Trophoblast cell (in vitro differentiated cells and primary cell): ENCODE measurements at regions not wholly inside any gene's neighbourhood (a gene's known extent, or its start where the extent isn't known, plus 50 kb on each side); places are given as distances from the start of the nearest gene placed in this dataset.

Experiments used
- DNase-seq, 2 donors: peaks; one replicate each; pipeline ENCODE4 v3.0.0-alpha.2; 2016
- H2AFZ ChIP-seq: 2 replicates; pipeline ENCODE4 v1.6.1; 2013; ENCODE audit warnings: low read length, moderate library complexity, mild to moderate bottlenecking; ENCODE audit not compliant: insufficient read depth, poor library complexity
- H2AK5ac ChIP-seq: 2 replicates; pipeline ENCODE4 v1.6.1; 2013; ENCODE audit warnings: mild to moderate bottlenecking, low read length
- H2BK120ac ChIP-seq: 2 replicates; pipeline ENCODE4 v1.6.1; 2013; ENCODE audit warnings: low read length, mild to moderate bottlenecking, moderate library complexity; ENCODE audit not compliant: insufficient read depth, poor library complexity
- H2BK12ac ChIP-seq: 2 replicates; pipeline ENCODE4 v1.6.1; 2013; ENCODE audit warnings: mild to moderate bottlenecking, low read length, moderate library complexity
- H2BK5ac ChIP-seq: 2 replicates; pipeline ENCODE4 v1.6.1; 2013; ENCODE audit warnings: low read length, low read depth, moderate library complexity, mild to moderate bottlenecking; ENCODE audit not compliant: poor library complexity
- H3K14ac ChIP-seq: 2 replicates; pipeline ENCODE4 v1.6.1; 2013; ENCODE audit warnings: mild to moderate bottlenecking, low read length
- H3K18ac ChIP-seq: 2 replicates; pipeline ENCODE4 v1.6.1; 2013; ENCODE audit warnings: mild to moderate bottlenecking, low read length
- H3K23ac ChIP-seq: 2 replicates; pipeline ENCODE4 v1.6.1; 2013; ENCODE audit warnings: low read length
- H3K27ac ChIP-seq: 2 replicates; pipeline ENCODE4 v1.5.1; 2013; ENCODE audit warnings: low read depth, mild to moderate bottlenecking, inconsistent platforms, low read length, moderate library complexity
- H3K27me3 ChIP-seq: 2 replicates; pipeline ENCODE4 v1.6.1; 2013; ENCODE audit warnings: inconsistent platforms, mild to moderate bottlenecking, low read length, moderate library complexity; ENCODE audit not compliant: insufficient read depth
- H3K36me3 ChIP-seq, 2 experiments: 1 replicate in 1 of 2; 2 replicates in 1 of 2; pipeline ENCODE4 v1.6.1; 2013; ENCODE audit warnings: low read length in 2 of 2, mild to moderate bottlenecking in 2 of 2, moderate library complexity in 1 of 2; ENCODE audit not compliant: insufficient read depth in 2 of 2, control insufficient read depth in 1 of 2
- H3K4ac ChIP-seq: 2 replicates; pipeline ENCODE4 v1.6.1; 2013; ENCODE audit warnings: low read depth, mild to moderate bottlenecking, low read length, moderate library complexity
- H3K4me1 ChIP-seq, 2 experiments: 1 replicate in 1 of 2; 2 replicates in 1 of 2; pipeline ENCODE4 v1.6.1; 2013; ENCODE audit warnings: low read length in 2 of 2, mild to moderate bottlenecking in 2 of 2, moderate library complexity in 1 of 2; ENCODE audit not compliant: insufficient read depth in 2 of 2, control insufficient read depth in 1 of 2
- H3K4me2 ChIP-seq: 2 replicates; pipeline ENCODE4 v1.6.1; 2013; ENCODE audit warnings: inconsistent platforms, mild to moderate bottlenecking, low read length, moderate library complexity
- H3K4me3 ChIP-seq: 2 replicates; pipeline ENCODE4 v1.5.1; 2013; ENCODE audit warnings: mild to moderate bottlenecking, low read depth, low read length, inconsistent platforms
- H3K79me1 ChIP-seq: one replicate; pipeline ENCODE4 v1.6.1; 2013; ENCODE audit warnings: low read length
- H3K79me2 ChIP-seq: 2 replicates; pipeline ENCODE4 v1.6.1; 2013; ENCODE audit warnings: low read length, mild to moderate bottlenecking; ENCODE audit not compliant: control insufficient read depth, insufficient read depth, poor library complexity
- H3K9ac ChIP-seq: 2 replicates; pipeline ENCODE4 v1.6.1; 2013; ENCODE audit warnings: mild to moderate bottlenecking, low read length
- H3K9me3 ChIP-seq: 2 replicates; pipeline ENCODE4 v1.6.1; 2013; ENCODE audit warnings: low read depth, mild to moderate bottlenecking, control low read depth, inconsistent platforms, low read length; ENCODE audit not compliant: insufficient read depth
- H4K12ac ChIP-seq: 2 replicates; pipeline ENCODE4 v1.6.1; 2013; ENCODE audit warnings: low read depth, mild to moderate bottlenecking, low read length, moderate library complexity
- H4K8ac ChIP-seq: 2 replicates; pipeline ENCODE4 v1.6.1; 2013; ENCODE audit warnings: low read depth, mild to moderate bottlenecking, low read length, moderate library complexity
- H4K91ac ChIP-seq: one replicate; pipeline ENCODE4 v1.6.1; 2013; ENCODE audit warnings: low read depth, mild to moderate bottlenecking, low read length, moderate library complexity
- WGBS: extraction: QIAGEN DNeasy Blood & Tissue Kit; methylation state at CpG from one replicate; pipeline ENCODE4 v1.1.7; 2013; ENCODE audit warnings: missing lambda C conversion rate; ENCODE audit not compliant: insufficient read length, insufficient coverage; ENCODE audit errors: extremely low coverage; 5-methylcytosine and 5-hydroxymethylcytosine counted together

GRCh38 chr13:80166352-80166751 is 174.6 kb downstream of the SPRY2 start:
- Histone ChIP-seq H3K18ac (no peak overlapping the region), H3K36me3 (no peaks in the 10 kb centered on the region), H2AFZ (no peak overlapping the region), H2BK12ac (no peak overlapping the region), H3K79me2 (no peaks in the 10 kb centered on the region), H2AK5ac (no peak overlapping the region), H3K9ac (no peak overlapping the region), H3K4me3 (no peak overlapping the region), H2BK5ac (no peak overlapping the region), H3K23ac (no peak overlapping the region), H4K91ac (no peak overlapping the region), H3K27me3 (no peaks in the 10 kb centered on the region), H3K4ac (no peak overlapping the region), H3K27ac (no peak overlapping the region), H4K12ac (no peak overlapping the region), H4K8ac (no peak overlapping the region), H3K14ac (no peak overlapping the region), H2BK120ac (no peak overlapping the region), H3K79me1 (no peaks in the 10 kb centered on the region), H3K4me2 (no peak overlapping the region), H3K4me1 (peaks cover 2 to 4% of the 10 kb centered on the region in 2 experiments), H3K9me3 (no peaks in the 10 kb centered on the region)
- no peak for DNase-seq
- no CpG with 5 or more reads among the region's 5 CpGs for WGBS

GRCh38 chr13:80164462-80164861 is 176.5 kb downstream of the SPRY2 start:
- Histone ChIP-seq H4K91ac (no peak overlapping the region), H3K4me1 (peaks cover 0 to 2% of the 10 kb centered on the region in 2 experiments), H3K36me3 (no peaks in the 10 kb centered on the region), H2AK5ac (no peak overlapping the region), H3K4me3 (no peak overlapping the region), H2BK120ac (no peak overlapping the region), H3K4me2 (no peak overlapping the region), H4K8ac (no peak overlapping the region), H2BK5ac (no peak overlapping the region), H3K23ac (no peak overlapping the region), H3K18ac (no peak overlapping the region), H3K9ac (no peak overlapping the region), H3K79me1 (no peaks in the 10 kb centered on the region), H3K27me3 (no peaks in the 10 kb centered on the region), H4K12ac (no peak overlapping the region), H3K27ac (no peak overlapping the region), H3K79me2 (no peaks in the 10 kb centered on the region), H3K4ac (no peak overlapping the region), H3K9me3 (no peaks in the 10 kb centered on the region), H2AFZ (no peak overlapping the region), H2BK12ac (no peak overlapping the region), H3K14ac (no peak overlapping the region)
- no CpG with 5 or more reads among the region's 5 CpGs for WGBS
- DNase-seq = no peak

- H3K4ac ChIP-seq = no peak overlapping the region
- H3K79me2 ChIP-seq = no peaks in the 10 kb centered on the region
- no peak overlapping the region for H2AK5ac ChIP-seq
- no peaks in the 10 kb centered on the region for H3K9me3 ChIP-seq
- H3K27ac ChIP-seq = no peak overlapping the region
- H4K12ac ChIP-seq = no peak overlapping the region
- no peak overlapping the region for H2BK12ac ChIP-seq
- DNase-seq = no peak
- no peak overlapping the region for H3K4me3 ChIP-seq
- H2BK5ac ChIP-seq = no peak overlapping the region
- no peak overlapping the region for H3K18ac ChIP-seq
- H4K8ac ChIP-seq = no peak overlapping the region
- no peaks in the 10 kb centered on the region for H3K4me1 ChIP-seq
- H3K14ac ChIP-seq = no peak overlapping the region
- no peak overlapping the region for H4K91ac ChIP-seq
- H3K36me3 ChIP-seq = no peaks in the 10 kb centered on the region
- H3K27me3 ChIP-seq = no peaks in the 10 kb centered on the region
- no peak overlapping the region for H2BK120ac ChIP-seq
- no peak overlapping the region for H2AFZ ChIP-seq
- no peak overlapping the region for H3K23ac ChIP-seq
- H3K4me2 ChIP-seq = no peak overlapping the region
- H3K79me1 ChIP-seq = no peaks in the 10 kb centered on the region
- no peak overlapping the region for H3K9ac ChIP-seq
- no CpG with 5 or more reads among the region's 5 CpGs for WGBS
Measured at GRCh38 chr13:80161896-80162295, 179.0 kb downstream of the SPRY2 start.

- Histone ChIP-seq H2AFZ (no peak overlapping the region), H2AK5ac (no peak overlapping the region), H3K79me2 (no peaks in the 10 kb centered on the region), H3K23ac (no peak overlapping the region), H3K27me3 (no peaks in the 10 kb centered on the region), H3K18ac (no peak overlapping the region), H3K4ac (no peak overlapping the region), H3K4me1 (no peaks in the 10 kb centered on the region), H3K14ac (no peak overlapping the region), H3K27ac (no peak overlapping the region), H2BK120ac (no peak overlapping the region), H2BK5ac (no peak overlapping the region), H3K9me3 (no peaks in the 10 kb centered on the region), H4K91ac (no peak overlapping the region), H3K4me2 (no peak overlapping the region), H3K36me3 (no peaks in the 10 kb centered on the region), H4K12ac (no peak overlapping the region), H3K9ac (no peak overlapping the region), H3K4me3 (no peak overlapping the region), H2BK12ac (no peak overlapping the region), H3K79me1 (no peaks in the 10 kb centered on the region), H4K8ac (no peak overlapping the region)
- no CpG with 5 or more reads among the region's 2 CpGs for WGBS
- DNase-seq = no peak
Measured at GRCh38 chr13:80161219-80161618, 179.7 kb downstream of the SPRY2 start.
